Duodenal mucosa (tissue), 2 donors: ENCODE measurements at regions not wholly inside any gene's neighbourhood (a gene's known extent, or its start where the extent isn't known, plus 50 kb on each side); places are given as distances from the start of the nearest gene placed in this dataset.
"Not testable (repeated sequence)": the region's sequence is repeated elsewhere in the genome, so short reads cannot be mapped to it uniquely, and the experiment has no call there.

Experiments
- H3K27ac ChIP-seq: one replicate; pipeline ENCODE4 v1.7.0; 2013; ENCODE audit warnings: low read depth, low read length
- H3K27me3 ChIP-seq, 2 donors: one replicate each; pipeline ENCODE4 v1.7.0; 2013; ENCODE audit warnings: low read length in 2 of 2, control low read depth in 1 of 2; ENCODE audit not compliant: insufficient read depth in 2 of 2, control insufficient read depth in 1 of 2
- H3K36me3 ChIP-seq, 2 donors: one replicate each; pipeline ENCODE4 v1.7.0; 2013; ENCODE audit warnings: low read length in 2 of 2, control low read depth in 1 of 2; ENCODE audit not compliant: insufficient read depth in 2 of 2, control insufficient read depth in 1 of 2
- H3K4me1 ChIP-seq, 2 donors: one replicate each; pipeline ENCODE4 v1.7.0; 2013; ENCODE audit warnings: low read length in 2 of 2, control low read depth in 1 of 2; ENCODE audit not compliant: insufficient read depth in 2 of 2, control insufficient read depth in 1 of 2
- H3K4me3 ChIP-seq, 2 donors: one replicate each; pipeline ENCODE4 v1.7.0; 2013; ENCODE audit warnings: low read length in 2 of 2, low read depth in 1 of 2
- H3K9ac ChIP-seq, 2 donors: one replicate each; pipeline ENCODE4 v1.7.0; 2013; ENCODE audit warnings: low read length in 2 of 2, low read depth in 1 of 2
- H3K9me3 ChIP-seq, 2 donors: one replicate each; pipeline ENCODE4 v1.7.0; 2013; ENCODE audit warnings: low read length in 2 of 2, control low read depth in 1 of 2; ENCODE audit not compliant: control insufficient read depth in 1 of 2

GRCh38 chr2:12484536-12485115 is 232.1 kb upstream of the TRIB2 start:
- no peak overlapping the region for H3K9ac ChIP-seq
- H3K4me1 ChIP-seq, result no peaks in the 10 kb centered on the region
- H3K4me3 ChIP-seq, result no peak overlapping the region
- no peaks in the 10 kb centered on the region for H3K27me3 ChIP-seq
- H3K27ac ChIP-seq, result no peak overlapping the region
- no peaks in the 10 kb centered on the region for H3K36me3 ChIP-seq
- no peaks in the 10 kb centered on the region for H3K9me3 ChIP-seq

- Histone ChIP-seq H3K9ac (no peak overlapping the region), H3K4me3 (no peak overlapping the region), H3K9me3 (no peaks in the 10 kb centered on the region), H3K27me3 (no peaks in the 10 kb centered on the region), H3K4me1 (no peaks in the 10 kb centered on the region), H3K27ac (no peak overlapping the region), H3K36me3 (no peaks in the 10 kb centered on the region)
Observed at GRCh38 chr2:12486205-12487118, 230.3 kb upstream of the TRIB2 start.

GRCh38 chr2:12487253-12488004 is 229.3 kb upstream of the TRIB2 start:
- Histone ChIP-seq H3K27ac (no peak overlapping the region), H3K4me1 (no peaks in the 10 kb centered on the region), H3K4me3 (no peak overlapping the region), H3K9me3 (no peaks in the 10 kb centered on the region), H3K9ac (no peak overlapping the region), H3K27me3 (no peaks in the 10 kb centered on the region), H3K36me3 (no peaks in the 10 kb centered on the region)

- Histone ChIP-seq H3K36me3 (no peaks in the 10 kb centered on the region), H3K9me3 (no peaks in the 10 kb centered on the region), H3K9ac (no peak overlapping the region), H3K27ac (no peak overlapping the region), H3K4me3 (no peak overlapping the region), H3K27me3 (no peaks in the 10 kb centered on the region), H3K4me1 (no peaks in the 10 kb centered on the region)
Observed at GRCh38 chr2:12488352-12489318, 228.1 kb upstream of the TRIB2 start.

- H3K4me3 ChIP-seq, result no peak overlapping the region
- no peaks in the 10 kb centered on the region for H3K27me3 ChIP-seq
- no peaks in the 10 kb centered on the region for H3K36me3 ChIP-seq
- H3K9me3 ChIP-seq, result no peaks in the 10 kb centered on the region
- no peak overlapping the region for H3K9ac ChIP-seq
- H3K4me1 ChIP-seq, result no peaks in the 10 kb centered on the region
- no peak overlapping the region for H3K27ac ChIP-seq
Observed at GRCh38 chr2:12490641-12491040, 226.1 kb upstream of the TRIB2 start.

- not testable (repeated sequence) for H3K27me3 ChIP-seq, H3K9ac ChIP-seq, H3K36me3 ChIP-seq, H3K9me3 ChIP-seq, H3K27ac ChIP-seq, H3K4me3 ChIP-seq, H3K4me1 ChIP-seq
Observed at GRCh38 chr2:12492360-12492759, 224.4 kb upstream of the TRIB2 start.

GRCh38 chr2:12493031-12493513 is 223.7 kb upstream of the TRIB2 start:
- Histone ChIP-seq H3K4me1 (no peaks in the 10 kb centered on the region), H3K9me3 (no peaks in the 10 kb centered on the region), H3K27me3 (no peaks in the 10 kb centered on the region), H3K27ac (no peak overlapping the region), H3K9ac (no peak overlapping the region), H3K4me3 (no peak overlapping the region), H3K36me3 (no peaks in the 10 kb centered on the region)

- no peak overlapping the region for H3K9ac ChIP-seq
- H3K27ac ChIP-seq, result no peak overlapping the region
- H3K4me1 ChIP-seq, result no peaks in the 10 kb centered on the region
- no peaks in the 10 kb centered on the region for H3K27me3 ChIP-seq
- H3K36me3 ChIP-seq, result no peaks in the 10 kb centered on the region
- H3K9me3 ChIP-seq, result no peaks in the 10 kb centered on the region
- H3K4me3 ChIP-seq, result no peak overlapping the region
Observed at GRCh38 chr2:12495247-12495868, 221.4 kb upstream of the TRIB2 start.

- Histone ChIP-seq H3K4me1 (peaks cover 0 to 5% of the 10 kb centered on the region in 2 donors), H3K4me3 (no peak overlapping the region), H3K27me3 (no peaks in the 10 kb centered on the region), H3K27ac (no peak overlapping the region), H3K36me3 (no peaks in the 10 kb centered on the region), H3K9ac (no peak overlapping the region), H3K9me3 (no peaks in the 10 kb centered on the region)
Observed at GRCh38 chr2:12498286-12498685, 218.4 kb upstream of the TRIB2 start.
